Osteocyte (in vitro differentiated cells): ENCODE measurements at regions not wholly inside any gene's neighbourhood (a gene's known extent, or its start where the extent isn't known, plus 50 kb on each side); places are given as distances from the start of the nearest gene placed in this dataset.

Experiments
- DNase-seq: peaks from one replicate; pipeline ENCODE4 v3.0.0; 2021; ENCODE audit warnings: mixed read lengths; ENCODE audit not compliant: unreplicated experiment; ENCODE audit errors: extremely low spot score
- H3K27ac Mint-ChIP-seq: one replicate; pipeline ENCODE4 v1.8.0; 2021; ENCODE audit warnings: mild to moderate bottlenecking, mixed read lengths; ENCODE audit not compliant: unreplicated experiment
- H3K27me3 Mint-ChIP-seq: one replicate; pipeline ENCODE4 v1.8.0; 2021; ENCODE audit warnings: mixed read lengths; ENCODE audit not compliant: unreplicated experiment
- H3K36me3 Mint-ChIP-seq: one replicate; pipeline ENCODE4 v1.8.0; 2021; ENCODE audit warnings: mixed read lengths; ENCODE audit not compliant: unreplicated experiment
- H3K4me1 Mint-ChIP-seq: one replicate; pipeline ENCODE4 v1.8.0; 2021; ENCODE audit warnings: mixed read lengths; ENCODE audit not compliant: unreplicated experiment
- H3K4me3 Mint-ChIP-seq: one replicate; pipeline ENCODE4 v1.8.0; 2021; ENCODE audit warnings: mild to moderate bottlenecking, moderate library complexity, mixed read lengths; ENCODE audit not compliant: unreplicated experiment
- H3K9me3 Mint-ChIP-seq: one replicate; pipeline ENCODE4 v1.8.0; 2021; ENCODE audit warnings: mixed read lengths; ENCODE audit not compliant: unreplicated experiment
- CTCF ChIP-seq: fragments of 200-600 bp; sonication (generic); IDR thresholded peaks from 2 replicates; pipeline ENCODE4 v1.5.0; 2021; ENCODE audit warnings: antibody characterized with exemption, mild to moderate bottlenecking, moderate library complexity

DNA sequence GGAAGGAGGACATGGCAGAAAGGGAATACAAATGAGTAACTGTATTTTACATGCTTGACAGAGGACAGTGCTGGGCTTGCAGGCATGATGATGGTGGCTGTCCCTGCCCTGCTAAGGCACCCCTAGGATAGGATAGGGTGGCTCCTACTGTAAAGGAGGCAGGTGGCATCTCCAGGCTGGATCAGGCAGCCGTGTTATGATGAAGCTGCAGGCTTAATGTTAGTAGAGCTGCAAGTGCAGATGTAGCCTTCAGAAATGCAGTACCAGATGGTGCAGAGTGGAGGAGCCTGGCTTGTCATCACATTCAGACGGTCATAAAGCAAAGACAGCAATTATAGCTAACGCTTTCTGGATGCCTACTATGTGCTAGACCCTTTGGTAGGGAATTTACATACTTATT is 287.9 kb upstream of the PODXL start:
- no peak for TF ChIP-seq CTCF
- Mint-ChIP-seq H3K27ac (no peak overlapping the region), H3K27me3 (peaks cover 79% of the 10 kb centered on the region), H3K4me1 (no peaks in the 10 kb centered on the region), H3K36me3 (no peaks in the 10 kb centered on the region), H3K4me3 (no peak overlapping the region), H3K9me3 (no peaks in the 10 kb centered on the region)
- no peak for DNase-seq

DNA sequence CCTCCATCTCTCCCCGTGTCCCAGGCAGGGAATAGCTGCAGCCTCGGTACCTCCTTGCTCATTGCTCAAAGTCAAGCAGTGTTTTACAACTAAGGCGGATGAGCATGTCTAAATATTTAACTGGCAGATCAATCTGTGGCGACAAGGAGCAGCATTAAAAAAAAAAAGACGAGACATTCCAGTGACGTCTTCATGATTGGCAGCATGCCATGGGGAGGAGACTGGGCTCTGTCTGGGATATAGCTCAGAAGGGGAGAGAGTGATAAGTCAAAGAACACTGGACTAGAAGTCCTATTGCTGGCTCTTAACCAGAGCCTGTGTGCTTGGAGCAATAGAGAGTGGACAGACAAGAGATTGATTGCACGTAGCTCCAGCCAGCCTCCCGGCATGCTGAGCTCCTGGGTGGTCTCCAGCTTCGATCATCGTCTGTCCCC is 287.5 kb upstream of the PODXL start:
- H3K4me3 Mint-ChIP-seq: no peak overlapping the region
- peaks cover 78% of the 10 kb centered on the region for H3K27me3 Mint-ChIP-seq
- H3K9me3 Mint-ChIP-seq: no peaks in the 10 kb centered on the region
- no peaks in the 10 kb centered on the region for H3K4me1 Mint-ChIP-seq
- no peak for TF ChIP-seq CTCF
- no peaks in the 10 kb centered on the region for H3K36me3 Mint-ChIP-seq
- no peak overlapping the region for H3K27ac Mint-ChIP-seq
- no peak for DNase-seq

DNA sequence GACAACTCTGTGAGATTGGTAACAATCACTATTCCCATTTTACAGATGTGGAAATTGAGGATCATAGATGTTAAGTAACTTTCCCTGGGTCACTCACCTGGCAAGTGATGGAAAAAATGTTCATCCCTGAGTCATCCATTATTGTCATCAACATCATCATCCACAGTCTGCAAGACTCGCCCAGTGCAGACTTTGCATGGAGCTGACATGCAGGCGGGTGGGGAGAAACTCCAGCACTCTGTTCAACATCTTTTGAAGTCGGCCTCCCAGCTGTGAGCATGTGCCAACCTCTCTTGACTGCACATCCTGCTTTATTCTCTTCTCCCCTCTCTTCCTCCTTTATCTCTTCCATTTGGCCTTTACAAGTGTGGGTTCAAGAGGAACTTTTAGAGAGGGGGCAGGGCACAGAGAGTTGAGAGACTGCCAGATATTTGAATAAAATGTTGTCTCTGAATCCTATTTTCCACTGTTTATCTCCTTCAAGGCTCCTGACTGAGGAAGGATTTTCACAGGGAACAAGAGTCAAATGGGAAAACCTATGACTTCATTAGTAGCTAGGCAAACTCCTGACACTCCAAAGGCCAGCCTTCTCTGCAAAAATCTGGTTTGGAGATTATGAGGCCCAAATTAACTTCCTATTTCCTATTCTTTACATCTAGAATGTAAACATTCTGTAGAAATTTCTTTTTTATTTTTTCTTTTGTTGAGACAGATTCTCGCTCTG is 283.7 kb upstream of the PODXL start:
- Mint-ChIP-seq H3K27me3 (peaks cover 84% of the 10 kb centered on the region), H3K4me1 (no peaks in the 10 kb centered on the region), H3K9me3 (no peaks in the 10 kb centered on the region), H3K36me3 (no peaks in the 10 kb centered on the region), H3K4me3 (no peak overlapping the region), H3K27ac (no peak overlapping the region)
- DNase-seq: no peak
- no peak for TF ChIP-seq CTCF

DNA sequence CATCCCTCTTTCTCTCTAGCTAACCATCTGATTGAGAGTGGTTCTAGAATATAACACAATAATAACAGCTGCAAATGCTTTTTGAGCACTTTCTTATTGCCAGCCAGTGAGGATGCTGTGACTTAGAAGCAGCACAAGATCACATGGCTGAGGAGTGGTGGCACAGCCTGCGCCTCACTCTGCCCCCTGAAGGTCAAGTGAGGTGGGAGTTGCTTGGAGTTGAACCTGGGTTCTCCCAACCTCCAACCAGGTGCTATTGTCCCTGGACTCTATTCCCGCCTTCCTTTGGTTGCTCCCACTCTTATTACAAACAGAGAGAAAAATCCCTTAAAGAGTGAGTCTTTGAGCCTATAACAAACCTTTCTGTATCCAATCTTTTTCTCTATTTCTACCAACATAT is 280.3 kb upstream of the PODXL start:
- Mint-ChIP-seq H3K36me3 (no peaks in the 10 kb centered on the region), H3K27me3 (peaks cover 78% of the 10 kb centered on the region), H3K4me3 (no peak overlapping the region), H3K27ac (no peak overlapping the region), H3K9me3 (no peaks in the 10 kb centered on the region), H3K4me1 (no peaks in the 10 kb centered on the region)
- no peak for DNase-seq
- no peak for TF ChIP-seq CTCF

DNA sequence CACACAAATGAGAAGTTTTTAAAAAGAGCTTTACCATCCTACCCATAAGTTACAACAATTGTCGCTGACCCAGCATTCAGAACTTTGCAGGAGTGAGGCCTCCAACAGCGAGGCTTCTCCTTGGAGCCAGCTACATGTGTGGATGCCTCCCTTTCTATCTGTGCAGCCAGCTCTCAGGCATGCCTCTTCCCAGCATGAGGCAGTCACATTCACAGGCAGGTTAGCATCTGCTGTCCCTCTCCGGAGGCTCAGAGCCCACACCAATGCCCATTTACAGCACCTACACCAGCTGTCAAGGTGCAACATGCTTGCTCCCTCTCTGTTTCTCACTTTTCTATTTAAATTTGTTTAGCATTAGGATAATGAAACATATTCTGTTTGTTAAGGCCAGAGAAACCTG is 278.7 kb upstream of the PODXL start:
- TF ChIP-seq CTCF: no peak
- DNase-seq: no peak
- Mint-ChIP-seq H3K27ac (no peak overlapping the region), H3K4me3 (no peak overlapping the region), H3K27me3 (peaks cover 73% of the 10 kb centered on the region), H3K4me1 (peaks cover 2% of the 10 kb centered on the region), H3K36me3 (no peaks in the 10 kb centered on the region), H3K9me3 (no peaks in the 10 kb centered on the region)
